Stimulated activated CD8-positive, alpha-beta memory T cell treated with anti-CD3 and anti-CD28 coated beads, Interleukin-4, amount 100 ng/mL, for 1 hour (primary cell): ENCODE measurements at regions not wholly inside any gene's neighbourhood (a gene's known extent, or its start where the extent isn't known, plus 50 kb on each side); places are given as distances from the start of the nearest gene placed in this dataset.

Experiments
- DNase-seq, 2 donors: peaks; one replicate each; pipeline ENCODE4 v3.0.0-alpha.2; 2020; ENCODE audit warnings: low read depth in 2 of 2, low spot score in 1 of 2

- no peak for DNase-seq
Observed at GRCh38 chr6:133748628-133749027, 140.3 kb upstream of the TCF21 start.

GRCh38 chr6:133749427-133749826 lies 139.5 kb upstream of the TCF21 start:
- no peak for DNase-seq

- DNase-seq, result no peak
Observed at GRCh38 chr6:133752129-133752528, 136.8 kb upstream of the TCF21 start.

GRCh38 chr6:133753756-133754155 lies 135.2 kb upstream of the TCF21 start:
- DNase-seq, result no peak

GRCh38 chr6:133754298-133754697 lies 134.6 kb upstream of the TCF21 start:
- no peak for DNase-seq

GRCh38 chr6:133756078-133756695 lies 132.7 kb upstream of the TCF21 start:
- no peak for DNase-seq

- DNase-seq, result no peak
Observed at GRCh38 chr6:133757335-133757734, 131.6 kb upstream of the TCF21 start.

- no peak for DNase-seq
Observed at GRCh38 chr6:133758815-133759335, 130.0 kb upstream of the TCF21 start.

- no peak for DNase-seq
Observed at GRCh38 chr6:133759524-133759923, 129.4 kb upstream of the TCF21 start.

- DNase-seq, result no peak
Observed at GRCh38 chr6:133761706-133762105, 127.2 kb upstream of the TCF21 start.

- DNase-seq, result no peak
Observed at GRCh38 chr6:133764008-133764753, 124.7 kb upstream of the TCF21 start.

- DNase-seq, result no peak
Observed at GRCh38 chr6:133764754-133765208, 124.1 kb upstream of the TCF21 start.

GRCh38 chr6:133767357-133767970 lies 121.4 kb upstream of the TCF21 start:
- DNase-seq, result no peak

GRCh38 chr6:133768656-133769295 lies 120.1 kb upstream of the TCF21 start:
- DNase-seq, result no peak

GRCh38 chr6:133769463-133769862 lies 119.5 kb upstream of the TCF21 start:
- no peak for DNase-seq

GRCh38 chr6:133772567-133772966 lies 116.3 kb upstream of the TCF21 start:
- no peak for DNase-seq

GRCh38 chr6:133773776-133774175 lies 115.1 kb upstream of the TCF21 start:
- no peak for DNase-seq

GRCh38 chr6:133774356-133774755 lies 114.6 kb upstream of the TCF21 start:
- DNase-seq, result no peak

GRCh38 chr6:133778414-133779130 lies 110.3 kb upstream of the TCF21 start:
- DNase-seq, result no peak

- DNase-seq, result no peak
Observed at GRCh38 chr6:133779916-133780695, 108.8 kb upstream of the TCF21 start.
